Germinal center (tissue), 1 donor: ENCODE measurements at regions not wholly inside any gene's neighbourhood (a gene's known extent, or its start where the extent isn't known, plus 50 kb on each side); places are given as distances from the start of the nearest gene placed in this dataset.
"Not testable (repeated sequence)": the region's sequence is repeated elsewhere in the genome, so short reads cannot be mapped to it uniquely, and the experiment has no call there.

ENCODE experiments used
- DNase-seq: peaks from one replicate; pipeline ENCODE4 v3.0.0; 2012; ENCODE audit warnings: mixed read lengths, low spot score

DNA sequence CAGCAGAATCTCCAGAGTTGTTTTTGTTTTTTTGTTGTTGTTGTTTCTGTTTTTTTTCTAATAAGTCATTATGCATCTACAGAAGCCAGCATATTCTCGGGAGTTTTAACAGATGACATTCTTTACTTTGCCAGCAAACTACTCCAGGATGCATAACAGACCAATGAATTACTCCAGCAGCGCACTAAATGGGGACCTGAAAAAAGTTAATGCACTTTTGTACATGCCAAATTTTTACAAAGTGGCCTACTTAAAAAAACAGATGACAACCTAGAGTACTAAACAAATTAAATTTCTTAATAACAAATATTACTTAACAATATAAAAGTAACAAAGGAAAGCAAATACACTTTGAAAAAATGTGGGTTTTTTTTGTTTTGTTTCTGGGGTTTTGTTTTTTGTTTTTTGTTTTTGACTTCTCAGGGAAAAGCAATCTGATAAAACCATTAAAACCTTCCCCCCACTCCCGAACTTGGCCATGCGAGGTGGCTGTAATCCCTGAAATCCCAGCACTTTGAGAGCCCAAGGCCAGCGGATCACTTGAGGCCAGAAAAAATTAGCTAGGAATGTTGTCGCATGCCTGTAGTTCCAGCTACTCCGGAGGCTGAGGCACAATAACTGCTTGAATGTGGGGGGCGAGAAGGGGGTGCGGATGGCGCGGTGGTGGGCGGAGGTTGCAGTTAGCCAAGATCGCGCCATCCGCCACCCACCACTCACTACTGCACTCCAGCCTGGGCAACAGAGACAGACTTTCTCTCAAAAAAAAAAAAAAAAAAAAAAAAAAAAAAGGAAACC, 352.4 kb downstream of the CETN3 start:
- no peak for DNase-seq

- DNase-seq, result no peak
Measured at GRCh38 chr5:90055831-90056328, 353.7 kb downstream of the CETN3 start.

DNA sequence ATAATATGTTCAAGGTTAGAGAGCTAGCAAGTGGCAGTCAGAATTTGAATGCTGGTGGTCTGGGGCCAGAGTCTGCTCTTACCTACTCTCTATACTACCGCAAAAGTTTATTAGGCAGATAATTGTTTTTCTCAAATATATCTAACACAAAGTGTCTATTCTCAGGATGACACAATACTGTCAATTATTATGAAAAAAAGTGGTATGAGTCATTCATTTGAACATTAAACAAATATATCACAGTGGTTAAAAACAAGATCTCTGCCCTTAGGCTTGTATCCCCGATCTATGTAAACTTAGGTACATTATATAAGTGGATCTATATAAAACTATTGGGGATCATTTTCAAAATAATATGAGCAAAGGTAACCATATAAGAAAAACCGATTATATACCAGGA, 354.9 kb downstream of the CETN3 start:
- no peak for DNase-seq

- no peak for DNase-seq
Measured at GRCh38 chr5:90051756-90052155, 357.8 kb downstream of the CETN3 start.

DNA sequence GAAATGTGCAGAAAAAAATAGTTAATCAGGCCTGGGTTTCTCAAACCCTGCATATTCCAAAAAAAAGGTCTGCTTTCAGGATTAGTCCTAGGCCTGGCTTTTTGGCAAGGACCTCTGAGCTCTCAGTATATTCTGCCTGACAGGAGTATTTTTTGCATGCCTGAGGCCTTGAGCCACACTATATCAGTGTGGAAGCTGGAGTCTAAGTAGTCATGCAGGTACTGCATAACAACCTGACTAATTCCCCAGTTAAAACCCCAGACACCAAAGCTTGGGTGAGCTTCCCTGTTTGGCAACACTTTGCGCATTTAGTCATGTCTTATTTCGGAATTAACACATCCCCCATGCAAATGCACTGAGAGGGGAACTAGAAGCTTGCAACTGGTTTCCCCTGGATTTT, 359.5 kb downstream of the CETN3 start:
- DNase-seq, result no peak

- DNase-seq, result no peak
Measured at GRCh38 chr5:90047113-90047512, 362.4 kb downstream of the CETN3 start.

DNA sequence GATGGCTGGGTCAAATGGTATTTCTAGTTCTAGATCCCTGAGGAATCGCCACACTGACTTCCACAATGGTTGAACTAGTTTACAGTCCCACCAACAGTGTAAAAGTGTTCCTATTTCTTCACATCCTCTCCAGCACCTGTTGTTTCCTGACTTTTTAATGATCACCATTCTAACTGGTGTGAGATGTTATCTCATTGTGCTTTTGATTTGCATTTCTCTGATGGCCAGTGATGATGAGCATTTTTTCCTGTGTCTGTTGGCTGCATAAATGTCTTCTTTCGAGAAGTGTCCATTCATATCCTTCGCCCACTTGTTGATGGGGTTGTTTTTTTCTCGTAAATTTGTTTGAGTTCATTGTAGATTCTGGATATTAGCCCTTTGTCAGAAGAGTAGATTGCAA, 369.5 kb downstream of the CETN3 start:
- not testable (repeated sequence) for DNase-seq

GRCh38 chr5:90037646-90038045, 371.9 kb downstream of the CETN3 start:
- DNase-seq, result no peak

DNA sequence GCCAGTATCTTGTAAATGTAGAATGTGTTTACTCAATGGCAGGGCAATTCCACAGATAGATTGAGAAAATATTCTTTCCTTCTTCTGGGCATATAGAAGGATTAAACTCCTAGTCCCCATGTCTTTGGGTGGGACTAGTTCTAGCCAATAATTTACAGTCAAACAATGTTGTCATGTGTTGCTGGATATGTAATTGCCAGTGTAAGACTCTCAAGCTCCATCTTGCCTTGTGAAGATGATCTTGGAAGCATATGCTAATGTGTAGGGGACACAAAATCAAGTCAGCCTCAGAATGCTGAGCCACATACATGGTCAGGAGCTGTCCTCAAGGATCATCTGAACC, 386.9 kb downstream of the CETN3 start:
- DNase-seq, result no peak

DNA sequence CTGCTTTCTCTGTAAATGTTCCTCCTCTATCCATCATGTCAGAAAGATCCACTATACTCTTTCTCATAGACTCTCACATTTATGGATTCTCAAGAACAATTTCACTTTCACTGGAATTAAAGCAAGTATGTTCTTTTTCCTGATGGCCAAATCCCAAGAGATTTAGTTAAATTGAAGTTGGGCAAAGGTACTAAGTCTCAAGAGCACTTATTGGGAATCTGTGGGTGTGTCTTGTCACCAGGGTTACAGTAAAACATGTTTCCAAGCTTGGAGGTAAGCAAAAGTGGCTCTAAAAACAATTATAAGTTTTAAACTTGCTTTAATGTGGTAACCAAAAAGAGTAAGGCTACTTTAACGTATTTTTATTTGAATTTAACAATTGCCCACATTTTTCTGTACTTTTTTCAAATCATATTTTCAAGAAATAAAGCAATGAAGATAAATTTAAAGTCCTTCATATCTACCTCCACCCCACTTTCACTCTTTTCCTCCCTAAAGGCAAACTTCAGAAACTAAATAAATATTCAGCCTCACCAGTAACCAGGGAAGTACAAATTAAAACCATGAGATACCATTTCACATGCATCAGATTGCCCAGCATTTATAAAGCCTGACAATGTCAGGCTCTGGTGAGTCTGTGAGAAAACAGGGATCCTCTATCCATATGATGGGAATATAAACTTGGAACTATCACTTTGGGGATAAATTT, 387.4 kb downstream of the CETN3 start:
- DNase-seq, result no peak

GRCh38 chr5:90020575-90021538, 388.7 kb downstream of the CETN3 start:
- peak; percentile 5 for DNase-seq

- DNase-seq, result no peak
Measured at GRCh38 chr5:90017239-90017638, 392.3 kb downstream of the CETN3 start.

DNA sequence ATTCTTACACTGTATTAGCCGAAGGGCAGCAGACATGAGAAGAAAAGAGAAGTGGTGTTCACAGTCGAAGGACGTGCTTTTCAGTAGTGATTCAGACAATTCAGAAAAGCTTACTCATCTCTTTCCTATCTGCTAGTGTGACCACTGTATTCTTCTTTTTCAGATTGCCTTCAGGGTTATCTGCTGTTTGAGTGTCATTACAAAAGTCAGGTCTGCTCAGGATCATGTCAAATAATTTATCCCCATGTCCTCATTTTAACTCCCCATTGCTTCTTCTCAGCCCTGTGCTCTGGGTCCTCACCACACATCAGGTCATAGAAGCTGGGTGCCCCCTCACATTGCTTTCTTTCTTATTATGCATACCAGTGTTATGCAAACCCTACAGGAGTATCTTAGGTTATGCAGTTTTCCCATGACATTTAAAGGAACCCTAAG, 394.0 kb downstream of the CETN3 start:
- DNase-seq, result no peak

- DNase-seq, result no peak
Measured at GRCh38 chr5:90014420-90014819, 395.1 kb downstream of the CETN3 start.

GRCh38 chr5:90000351-90000750, 409.2 kb downstream of the CETN3 start:
- no peak for DNase-seq

GRCh38 chr5:89998519-89999305, 410.8 kb downstream of the CETN3 start:
- DNase-seq, result no peak

- DNase-seq, result no peak
Measured at GRCh38 chr5:89996890-89997289, 412.7 kb downstream of the CETN3 start.

GRCh38 chr5:89996335-89996734, 413.2 kb downstream of the CETN3 start:
- no peak for DNase-seq

GRCh38 chr5:89994266-89994665, 415.3 kb downstream of the CETN3 start:
- no peak for DNase-seq

GRCh38 chr5:89992201-89992600, 417.4 kb downstream of the CETN3 start:
- DNase-seq, result no peak

DNA sequence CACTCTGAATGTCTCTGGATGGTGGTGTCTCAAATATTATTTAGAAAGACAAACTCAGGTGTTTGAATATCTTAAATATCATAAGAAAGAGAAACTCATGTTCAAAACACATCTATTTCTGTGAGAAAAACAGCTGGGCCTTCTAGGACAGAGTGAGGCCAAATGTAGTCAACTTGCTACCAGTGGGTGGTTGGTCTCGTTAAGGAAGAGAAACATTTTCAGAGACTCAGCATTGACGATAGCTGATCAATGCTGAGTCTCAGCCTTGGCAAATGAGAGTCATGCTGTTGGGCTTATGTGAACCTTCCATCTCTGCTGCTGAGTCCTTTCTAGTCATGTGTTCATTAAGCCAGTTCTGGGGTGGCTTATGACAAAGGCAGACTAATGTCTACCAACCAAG, 418.0 kb downstream of the CETN3 start:
- no peak for DNase-seq

DNA sequence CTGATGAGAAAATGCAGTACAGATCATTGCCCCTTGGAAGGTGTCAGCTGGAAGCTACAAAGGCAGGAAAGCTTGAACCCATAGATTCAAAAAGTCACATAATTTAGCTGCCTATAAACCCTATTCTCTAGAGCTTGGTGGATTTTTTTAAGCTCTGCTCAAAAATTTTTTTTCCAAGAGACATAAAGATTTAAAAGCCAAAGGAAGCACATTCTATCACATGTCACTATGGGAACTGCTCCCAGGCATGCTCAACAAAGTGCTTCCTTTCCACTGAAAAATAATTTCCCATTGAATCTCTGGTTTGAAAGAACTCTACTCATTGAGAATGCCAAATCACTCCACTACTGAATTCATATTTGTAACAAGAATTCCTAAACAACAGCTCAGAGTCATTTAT, 419.8 kb downstream of the CETN3 start:
- DNase-seq, result no peak
